ENCODE measurements at regions not wholly inside any gene's neighbourhood (a gene's known extent, or its start where the extent isn't known, plus 50 kb on each side); places are given as distances from the start of the nearest gene placed in this dataset.

- TF ChIP-seq CTCF (conservative IDR thresholded peaks at IDR 0.05; ENCODE audit: low read length) (no peak), EZH2phosphoT487 (IDR thresholded peaks at IDR 0.05; ENCODE audit: borderline replicate concordance) (no peak)
These were observed 126.4 kb upstream of the MAF start for GRCh38 chr16:79726902-79727301.
